Smooth muscle cell (in vitro differentiated cells): ENCODE measurements at regions not wholly inside any gene's neighbourhood (a gene's known extent, or its start where the extent isn't known, plus 50 kb on each side); places are given as distances from the start of the nearest gene placed in this dataset.

Experiments used
- DNase-seq: peaks from one replicate; lab custom pipeline; 2025; ENCODE audit not compliant: unreplicated experiment; lab: John Stamatoyannopoulos, UW
- H2AFZ ChIP-seq: fragments of 200-600 bp; sonication (generic); 2 replicates; pipeline ENCODE4 v1.6.0; 2016; ENCODE audit warnings: antibody characterized with exemption, low read depth, mild to moderate bottlenecking
- H3F3A ChIP-seq: fragments of 200-600 bp; sonication (generic); 2 replicates; pipeline ENCODE4 v1.6.0; 2017; ENCODE audit warnings: antibody characterized with exemption, low read depth
- H3K27ac ChIP-seq: fragments of 200-600 bp; sonication (generic); 2 replicates; pipeline ENCODE4 v1.5.1; 2016; ENCODE audit warnings: low read depth, mild to moderate bottlenecking
- H3K27me3 ChIP-seq: fragments of 200-600 bp; sonication (generic); 2 replicates; pipeline ENCODE4 v1.6.1; 2016; ENCODE audit warnings: low read depth, mild to moderate bottlenecking
- H3K36me3 ChIP-seq: fragments of 200-600 bp; sonication (generic); 2 replicates; pipeline ENCODE4 v1.5.1; 2016; ENCODE audit warnings: low read depth
- H3K4me1 ChIP-seq: fragments of 200-600 bp; sonication (generic); 2 replicates; pipeline ENCODE4 v1.5.1; 2016; ENCODE audit warnings: low read depth
- H3K4me2 ChIP-seq: fragments of 200-600 bp; sonication (generic); 2 replicates; pipeline ENCODE4 v1.6.0; 2016; ENCODE audit warnings: mild to moderate bottlenecking
- H3K4me3 ChIP-seq: fragments of 200-600 bp; sonication (generic); 2 replicates; pipeline ENCODE4 v1.5.1; 2016; ENCODE audit warnings: mild to moderate bottlenecking
- H3K79me2 ChIP-seq: fragments of 200-600 bp; sonication (generic); 2 replicates; pipeline ENCODE4 v1.6.0; 2016; ENCODE audit warnings: low read depth, mild to moderate bottlenecking
- H3K9ac ChIP-seq: fragments of 200-600 bp; sonication (generic); 2 replicates; pipeline ENCODE4 v1.6.0; 2016; ENCODE audit warnings: low read depth
- H3K9me3 ChIP-seq: fragments of 200-600 bp; sonication (generic); replicated peaks from 2 replicates; pipeline ENCODE4 v1.5.1; 2016; ENCODE audit warnings: low read depth
- H4K20me1 ChIP-seq: fragments of 200-600 bp; sonication (generic); 2 replicates; pipeline ENCODE4 v1.6.0; 2016; ENCODE audit warnings: low read depth
- CTCF ChIP-seq: fragments of 200-600 bp; sonication (generic); IDR thresholded peaks from 2 replicates; pipeline ENCODE4 v1.5.1; 2017; ENCODE audit warnings: borderline replicate concordance, mild to moderate bottlenecking, antibody characterized with exemption; ENCODE audit not compliant: insufficient read depth, poor library complexity, severe bottlenecking
- WGBS: methylation state at CpG from one replicate; pipeline ENCODE4 v1.1.7; 2016; ENCODE audit warnings: low lambda C conversion rate; 5-methylcytosine and 5-hydroxymethylcytosine counted together

- no peak overlapping the region for H3K4me3 ChIP-seq
- no peak for TF ChIP-seq CTCF
- no peak overlapping the region for H3K27ac ChIP-seq
- H3K4me1 ChIP-seq: no peaks in the 10 kb centered on the region
- H3K9me3 ChIP-seq: no peaks in the 10 kb centered on the region
- H3F3A ChIP-seq: peaks cover 9% of the 10 kb centered on the region
- no peaks in the 10 kb centered on the region for H3K36me3 ChIP-seq
- no peaks in the 10 kb centered on the region for H3K27me3 ChIP-seq
- no peaks in the 10 kb centered on the region for H4K20me1 ChIP-seq
- no peaks in the 10 kb centered on the region for H3K79me2 ChIP-seq
- H3K9ac ChIP-seq: no peak overlapping the region
- H2AFZ ChIP-seq: no peak overlapping the region
- 76% methylated on average over 2 of the region's 2 CpGs for WGBS
- no peak overlapping the region for H3K4me2 ChIP-seq
- no peak for DNase-seq
Measured at GRCh38 chr3:102136183-102136582, 286.9 kb downstream of the NFKBIZ start.

GRCh38 chr3:102140116-102140515 lies 290.8 kb downstream of the NFKBIZ start:
- H4K20me1 ChIP-seq: no peaks in the 10 kb centered on the region
- 82% methylated on average over 3 of the region's 3 CpGs for WGBS
- no peak for TF ChIP-seq CTCF

GRCh38 chr3:102141096-102141927 lies 292.0 kb downstream of the NFKBIZ start:
- no peak for DNase-seq
- Histone ChIP-seq H3K9ac (peak overlapping the region; percentile 6), H3F3A (peaks cover 20% of the 10 kb centered on the region), H3K4me1 (peaks cover 13% of the 10 kb centered on the region), H3K79me2 (no peaks in the 10 kb centered on the region), H3K9me3 (no peaks in the 10 kb centered on the region), H2AFZ (peak overlapping the region; percentile 36), H3K4me2 (peak overlapping the region; percentile 76), H4K20me1 (no peaks in the 10 kb centered on the region), H3K36me3 (no peaks in the 10 kb centered on the region), H3K4me3 (peak overlapping the region; percentile 15), H3K27ac (peak overlapping the region; percentile 84), H3K27me3 (no peaks in the 10 kb centered on the region)
- WGBS: 25% methylated on average over 5 of the region's 5 CpGs
- no peak for TF ChIP-seq CTCF

More at GRCh38 chr3:102140116-102140515, 290.8 kb downstream of the NFKBIZ start:
- Histone ChIP-seq H3K27ac (peak overlapping the region; percentile 84), H3K4me3 (no peak overlapping the region), H3K36me3 (no peaks in the 10 kb centered on the region), H3K9ac (no peak overlapping the region), H2AFZ (peak overlapping the region; percentile 20), H3K4me2 (peak overlapping the region; percentile 76), H3K4me1 (peaks cover 13% of the 10 kb centered on the region), H3K9me3 (no peaks in the 10 kb centered on the region), H3K27me3 (no peaks in the 10 kb centered on the region), H3K79me2 (no peaks in the 10 kb centered on the region), H3F3A (peaks cover 20% of the 10 kb centered on the region)
- DNase-seq: no peak

- H3K4me3 ChIP-seq: peak overlapping the region; percentile 15
- no peaks in the 10 kb centered on the region for H3K9me3 ChIP-seq
- no peaks in the 10 kb centered on the region for H4K20me1 ChIP-seq
- H3F3A ChIP-seq: peaks cover 20% of the 10 kb centered on the region
- no peaks in the 10 kb centered on the region for H3K27me3 ChIP-seq
- DNase-seq: no peak
- H3K79me2 ChIP-seq: no peaks in the 10 kb centered on the region
- H3K36me3 ChIP-seq: no peaks in the 10 kb centered on the region
- peak overlapping the region; percentile 36 for H2AFZ ChIP-seq
- WGBS: 32% methylated on average over 1 of the region's 1 CpG
- H3K9ac ChIP-seq: peak overlapping the region; percentile 6
- H3K27ac ChIP-seq: peak overlapping the region; percentile 84
- H3K4me1 ChIP-seq: peaks cover 13% of the 10 kb centered on the region
- TF ChIP-seq CTCF: no peak
- peak overlapping the region; percentile 76 for H3K4me2 ChIP-seq
Measured at GRCh38 chr3:102141928-102142239, 292.6 kb downstream of the NFKBIZ start.
